RWPE2 (cell line): ENCODE measurements at regions not wholly inside any gene's neighbourhood (a gene's known extent, or its start where the extent isn't known, plus 50 kb on each side); places are given as distances from the start of the nearest gene placed in this dataset.

Experiments used
- ATAC-seq: fragments of 200-7000 bp; cut with Tn5 transposase; 3 replicates; pipeline ENCODE4 v1.9.1; 2021; ENCODE audit warnings: low read depth
- DNase-seq: peaks from one replicate; pipeline ENCODE4 v3.0.0-alpha.2; 2020; ENCODE audit warnings: low spot score
- H3K27ac ChIP-seq: fragments of 450-650 bp; 2 replicates; pipeline ENCODE4 v1.5.1; 2017; ENCODE audit warnings: mild to moderate bottlenecking; ENCODE audit not compliant: poor library complexity, severe bottlenecking
- H3K27me3 ChIP-seq: fragments of 250-450 bp; sonication (Bioruptor Pico); 2 replicates; pipeline ENCODE4 v1.5.1; 2021; ENCODE audit warnings: mild to moderate bottlenecking, moderate library complexity; ENCODE audit not compliant: insufficient read depth, poor library complexity, severe bottlenecking
- H3K36me3 ChIP-seq: fragments of 250-450 bp; sonication (Bioruptor Pico); 2 replicates; pipeline ENCODE4 v1.5.1; 2020; ENCODE audit warnings: low read depth, mild to moderate bottlenecking, moderate library complexity
- H3K4me1 ChIP-seq: fragments of 250-450 bp; sonication (Bioruptor Pico); 2 replicates; pipeline ENCODE4 v1.5.1; 2021; ENCODE audit warnings: mild to moderate bottlenecking, moderate library complexity; ENCODE audit not compliant: insufficient read depth, poor library complexity, severe bottlenecking
- H3K4me3 ChIP-seq: fragments of 250-450 bp; sonication (Bioruptor Pico); 2 replicates; pipeline ENCODE4 v1.5.1; 2021; ENCODE audit warnings: mild to moderate bottlenecking, moderate library complexity; ENCODE audit not compliant: severe bottlenecking
- H3K9me3 ChIP-seq: fragments of 250-450 bp; sonication (Bioruptor Pico); 2 replicates; pipeline ENCODE4 v1.5.1; 2021; ENCODE audit warnings: mild to moderate bottlenecking, moderate library complexity; ENCODE audit not compliant: severe bottlenecking
- CTCF ChIP-seq: fragments of 450-650 bp; IDR thresholded peaks from one replicate; pipeline ENCODE4 v1.5.1; 2017; ENCODE audit warnings: mild to moderate bottlenecking, moderate library complexity; ENCODE audit not compliant: poor library complexity, severe bottlenecking

- Histone ChIP-seq H3K27ac (no peak overlapping the region), H3K9me3 (no peaks in the 10 kb centered on the region), H3K4me1 (no peaks in the 10 kb centered on the region), H3K36me3 (no peaks in the 10 kb centered on the region), H3K27me3 (no peaks in the 10 kb centered on the region), H3K4me3 (no peak overlapping the region)
- TF ChIP-seq CTCF, result no peak
- ATAC-seq (no peak), DNase-seq (no peak)
These were observed 291.1 kb upstream of the ADAMTS5 start for GRCh38 chr21:27257908-27258556.

DNA sequence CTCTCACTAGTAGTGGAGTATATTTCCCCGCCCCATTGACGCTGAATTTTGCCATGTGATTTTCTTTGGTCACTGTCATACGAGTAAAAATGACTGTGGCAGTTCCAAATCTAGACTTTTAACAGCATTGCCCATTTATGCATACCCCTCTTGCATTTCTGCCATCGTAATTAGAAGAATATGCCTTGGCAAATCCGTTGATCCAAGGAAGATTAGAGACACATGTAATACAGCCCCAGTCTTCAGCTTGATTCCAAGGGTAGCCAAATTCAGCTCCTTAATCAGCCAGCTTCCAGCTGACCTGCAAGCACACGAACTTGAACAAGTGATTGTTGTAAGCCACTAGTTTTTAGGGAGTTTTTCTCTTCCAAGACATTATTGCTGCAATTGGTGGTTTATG, 290.3 kb upstream of the ADAMTS5 start:
- Histone ChIP-seq H3K9me3 (no peaks in the 10 kb centered on the region), H3K36me3 (no peaks in the 10 kb centered on the region), H3K4me1 (no peaks in the 10 kb centered on the region), H3K27me3 (no peaks in the 10 kb centered on the region), H3K27ac (no peak overlapping the region), H3K4me3 (no peak overlapping the region)
- DNase-seq, result no peak
- ATAC-seq, result no peak
- TF ChIP-seq CTCF, result no peak

DNA sequence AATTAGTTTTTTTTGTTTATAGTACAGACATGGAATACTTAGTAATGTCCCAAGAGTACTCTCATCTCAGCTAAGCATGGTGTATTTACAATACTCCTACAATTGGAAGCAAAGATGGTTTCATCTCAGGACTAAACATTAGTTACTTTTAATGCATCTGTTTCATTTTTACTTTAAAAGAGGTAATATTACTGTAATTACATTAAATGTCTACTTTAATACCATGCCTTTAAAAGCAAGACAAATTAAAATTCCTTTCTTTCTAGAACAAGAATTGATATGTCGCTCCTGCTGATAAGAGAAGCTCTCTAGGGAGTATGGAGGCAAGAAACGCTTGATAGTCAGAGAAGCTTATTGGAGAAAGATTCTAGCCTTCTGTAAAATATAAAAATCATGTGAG, 284.9 kb upstream of the ADAMTS5 start:
- Histone ChIP-seq H3K9me3 (no peaks in the 10 kb centered on the region), H3K27ac (no peak overlapping the region), H3K4me3 (no peak overlapping the region), H3K4me1 (no peaks in the 10 kb centered on the region), H3K36me3 (no peaks in the 10 kb centered on the region), H3K27me3 (no peaks in the 10 kb centered on the region)
- DNase-seq (no peak), ATAC-seq (no peak)
- TF ChIP-seq CTCF, result no peak

GRCh38 chr21:27250366-27250765, 283.5 kb upstream of the ADAMTS5 start:
- no peak overlapping the region for H3K4me3 ChIP-seq
- no peaks in the 10 kb centered on the region for H3K9me3 ChIP-seq
- H3K36me3 ChIP-seq, result no peaks in the 10 kb centered on the region
- no peak overlapping the region for H3K27ac ChIP-seq
- ATAC-seq (no peak), DNase-seq (no peak)
- TF ChIP-seq CTCF, result no peak
- no peaks in the 10 kb centered on the region for H3K27me3 ChIP-seq
- no peaks in the 10 kb centered on the region for H3K4me1 ChIP-seq

DNA sequence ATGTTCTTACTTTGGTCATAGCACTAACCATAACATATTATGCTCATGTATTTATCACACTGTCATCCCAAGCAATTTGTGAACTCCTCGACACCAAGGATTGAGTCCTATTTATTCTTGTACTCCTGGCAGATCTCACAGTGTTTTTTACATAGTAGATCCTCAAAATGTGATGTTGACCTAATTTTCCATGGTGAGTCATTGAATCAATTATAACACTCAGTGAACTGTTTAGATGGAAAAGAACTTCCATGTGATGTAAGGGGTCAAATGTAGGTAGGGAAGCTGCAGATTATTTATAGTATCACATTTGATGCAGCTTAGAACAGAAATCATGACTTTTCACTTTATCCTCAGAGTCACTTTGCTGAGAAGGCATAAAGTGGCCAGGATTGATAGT, 281.9 kb upstream of the ADAMTS5 start:
- no peak for ATAC-seq
- Histone ChIP-seq H3K36me3 (no peaks in the 10 kb centered on the region), H3K4me3 (no peak overlapping the region), H3K4me1 (no peaks in the 10 kb centered on the region), H3K9me3 (no peaks in the 10 kb centered on the region), H3K27me3 (no peaks in the 10 kb centered on the region), H3K27ac (no peak overlapping the region)
- no peak for TF ChIP-seq CTCF
- DNase-seq, result no peak
